ENCODE measurements at regions not wholly inside any gene's neighbourhood (a gene's known extent, or its start where the extent isn't known, plus 50 kb on each side); places are given as distances from the start of the nearest gene placed in this dataset.

DNA sequence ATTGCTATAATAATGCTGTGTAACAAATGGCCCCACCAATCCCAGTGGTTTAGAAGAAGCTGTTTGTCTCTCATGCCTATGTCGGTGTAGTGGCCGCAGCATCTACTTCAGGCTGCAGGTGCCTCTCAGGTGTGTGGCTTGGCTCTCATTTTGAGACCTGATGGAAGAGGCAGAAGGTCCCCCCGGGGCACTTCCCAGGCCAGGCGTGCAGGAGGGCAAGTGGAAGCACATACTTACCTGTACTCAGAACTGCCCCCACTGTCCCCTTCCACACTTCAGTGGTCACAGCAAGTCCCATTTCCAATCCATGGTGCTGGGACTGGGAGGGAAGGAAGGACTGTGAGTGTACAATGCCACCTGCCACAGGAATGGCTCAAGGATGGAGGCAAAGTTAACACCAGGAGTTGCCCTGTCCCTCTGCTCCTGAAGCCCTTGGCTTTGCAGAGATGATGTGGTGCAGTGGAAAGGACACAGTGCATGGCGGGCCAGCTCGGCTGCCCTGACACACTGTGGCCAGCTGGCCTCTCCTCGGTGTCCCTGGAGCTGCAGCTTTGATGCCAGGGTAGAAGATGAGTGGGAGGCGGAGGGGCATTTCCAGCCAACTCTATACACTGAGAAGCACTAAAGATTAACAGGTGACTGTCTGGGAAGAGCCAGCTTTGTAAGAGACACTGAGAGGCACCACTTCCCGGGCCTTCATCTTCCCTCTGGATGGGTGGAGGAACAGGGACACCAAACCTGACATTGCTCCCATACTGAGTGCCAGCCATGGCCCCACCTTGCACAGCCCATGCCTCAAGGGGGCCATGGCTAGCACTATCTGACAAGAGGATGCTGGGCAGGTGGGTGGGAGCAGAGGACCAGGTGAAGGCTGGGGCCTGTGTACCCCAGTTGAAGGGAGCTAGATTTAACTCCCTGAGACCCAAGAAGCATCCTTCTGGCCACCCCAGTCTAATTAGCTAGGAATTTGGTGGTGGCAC is 105.9 kb downstream of the METRNL start:
- no peak overlapping the region for H3K4me2 ChIP-seq
- no peaks in the 10 kb centered on the region for H4K20me1 ChIP-seq
- peaks cover 12% of the 10 kb centered on the region for H3K9me3 ChIP-seq
- no peak overlapping the region for H3K4me3 ChIP-seq
- H3K4me1 ChIP-seq: peaks cover 17% of the 10 kb centered on the region
- H3K27me3 ChIP-seq: no peaks in the 10 kb centered on the region
- H3K27ac ChIP-seq: no peak overlapping the region
- no peaks in the 10 kb centered on the region for H3K36me3 ChIP-seq
- no peak for TF ChIP-seq Cebpa-rat (IDR thresholded peaks at IDR 0.05)
- no peak overlapping the region for H3K9ac ChIP-seq

DNA sequence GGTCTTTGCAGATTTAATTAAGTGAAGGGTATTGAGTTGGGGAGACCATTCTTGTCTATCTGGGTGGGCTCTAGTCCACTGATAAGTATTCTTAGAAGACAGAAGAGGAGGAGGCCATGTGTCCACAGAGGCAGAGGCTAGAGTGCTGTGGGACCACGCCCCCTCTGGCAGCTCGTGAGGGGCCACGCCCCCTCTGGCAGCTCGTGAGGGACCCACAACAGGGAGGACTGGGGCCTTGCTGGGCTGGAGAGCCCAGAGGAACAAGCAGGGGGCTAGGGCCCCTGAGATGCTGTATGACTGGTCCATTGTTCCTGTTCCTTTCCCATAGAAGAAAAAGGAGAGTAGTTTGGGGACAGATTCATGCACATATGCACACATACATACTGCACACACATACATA is 106.8 kb downstream of the METRNL start:
- H3K36me3 ChIP-seq: no peaks in the 10 kb centered on the region
- H3K4me2 ChIP-seq: no peak overlapping the region
- no peak for TF ChIP-seq Cebpa-rat (IDR thresholded peaks at IDR 0.05)
- H3K27ac ChIP-seq: no peak overlapping the region
- no peak overlapping the region for H3K9ac ChIP-seq
- no peaks in the 10 kb centered on the region for H4K20me1 ChIP-seq
- peaks cover 17% of the 10 kb centered on the region for H3K4me1 ChIP-seq
- no peak overlapping the region for H3K4me3 ChIP-seq
- H3K27me3 ChIP-seq: no peaks in the 10 kb centered on the region
- peaks cover 12% of the 10 kb centered on the region for H3K9me3 ChIP-seq

DNA sequence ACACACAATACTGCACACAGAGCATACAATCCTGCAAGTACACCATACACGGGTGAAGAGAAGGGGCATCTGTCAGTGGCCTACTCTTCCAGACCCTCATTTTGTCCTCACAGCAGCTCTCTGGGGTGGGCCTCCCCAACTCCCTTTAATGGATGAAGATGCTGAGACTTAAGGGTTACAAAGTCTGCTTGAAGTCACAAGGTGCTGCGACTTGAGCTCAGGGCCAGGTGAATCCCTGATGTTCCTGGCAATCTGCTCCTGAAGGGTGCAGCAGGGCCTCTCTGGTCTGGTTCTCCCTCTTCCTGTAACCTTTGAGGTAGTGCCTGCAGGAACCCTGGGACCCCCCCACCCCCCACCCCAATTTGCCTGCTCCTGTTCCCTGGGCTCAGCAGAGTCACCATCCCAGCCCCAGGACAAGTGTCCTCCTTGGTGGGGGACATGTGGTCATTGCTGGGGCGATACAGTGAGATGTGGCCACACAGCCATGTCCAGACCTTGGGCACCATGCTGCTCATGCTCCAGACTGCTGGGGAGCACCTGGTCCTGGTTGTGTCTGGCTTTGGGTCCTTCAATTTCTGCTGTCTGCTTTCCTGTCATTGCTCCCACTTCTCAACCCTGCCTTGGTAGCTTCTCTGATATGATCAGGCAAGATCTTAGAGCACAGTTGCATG is 107.5 kb downstream of the METRNL start:
- H3K4me1 ChIP-seq: peaks cover 17% of the 10 kb centered on the region
- H3K4me3 ChIP-seq: no peak overlapping the region
- TF ChIP-seq Cebpa-rat (IDR thresholded peaks at IDR 0.05): no peak
- no peak overlapping the region for H3K9ac ChIP-seq
- H3K4me2 ChIP-seq: no peak overlapping the region
- no peak overlapping the region for H3K27ac ChIP-seq
- no peaks in the 10 kb centered on the region for H3K27me3 ChIP-seq
- H4K20me1 ChIP-seq: no peaks in the 10 kb centered on the region
- H3K9me3 ChIP-seq: peaks cover 12% of the 10 kb centered on the region
- H3K36me3 ChIP-seq: no peaks in the 10 kb centered on the region

DNA sequence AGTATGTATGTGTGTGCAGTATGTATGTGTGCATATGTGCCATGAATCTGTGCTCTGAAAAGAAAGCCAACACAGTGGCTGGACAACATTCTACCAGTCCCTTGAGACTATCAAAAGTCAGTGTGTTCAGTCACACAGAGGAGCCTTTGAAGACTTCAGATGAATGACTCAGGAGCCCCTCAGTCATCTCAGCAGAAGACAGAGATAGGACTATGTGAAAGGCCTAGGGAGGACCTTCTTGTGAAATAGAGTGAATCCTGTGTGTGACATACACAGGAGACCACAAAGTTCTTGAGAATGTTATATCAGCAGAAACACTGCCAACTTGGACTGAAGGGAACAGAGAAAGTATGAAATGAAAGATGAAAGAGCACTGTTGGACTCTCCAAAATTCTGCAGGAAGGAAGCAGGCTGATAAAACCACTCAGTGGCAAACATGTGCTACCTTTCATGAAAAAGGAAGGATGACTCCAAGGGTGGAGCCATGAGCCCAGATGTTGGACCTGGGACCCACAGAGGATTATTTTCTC is 108.4 kb downstream of the METRNL start:
- H4K20me1 ChIP-seq: no peaks in the 10 kb centered on the region
- no peak overlapping the region for H3K4me2 ChIP-seq
- no peaks in the 10 kb centered on the region for H3K27me3 ChIP-seq
- H3K4me3 ChIP-seq: no peak overlapping the region
- no peak for TF ChIP-seq Cebpa-rat (IDR thresholded peaks at IDR 0.05)
- H3K9me3 ChIP-seq: peaks cover 12% of the 10 kb centered on the region
- no peak overlapping the region for H3K9ac ChIP-seq
- no peaks in the 10 kb centered on the region for H3K36me3 ChIP-seq
- peaks cover 7% of the 10 kb centered on the region for H3K4me1 ChIP-seq
- no peak overlapping the region for H3K27ac ChIP-seq

GRCh38 chr17:83189044-83190003 is 109.9 kb downstream of the METRNL start:
- Histone ChIP-seq H3K9ac (no peak overlapping the region), H3K4me1 (peaks cover 10% of the 10 kb centered on the region), H4K20me1 (no peaks in the 10 kb centered on the region), H3K36me3 (no peaks in the 10 kb centered on the region), H3K27ac (no peak overlapping the region), H3K4me2 (no peak overlapping the region), H3K9me3 (peaks cover 14% of the 10 kb centered on the region), H3K27me3 (no peaks in the 10 kb centered on the region), H3K4me3 (no peak overlapping the region)
- TF ChIP-seq Cebpa-rat (IDR thresholded peaks at IDR 0.05): no peak

- H3K4me2 ChIP-seq: no peak overlapping the region
- H3K36me3 ChIP-seq: no peaks in the 10 kb centered on the region
- no peak overlapping the region for H3K9ac ChIP-seq
- no peaks in the 10 kb centered on the region for H3K27me3 ChIP-seq
- H3K27ac ChIP-seq: no peak overlapping the region
- H4K20me1 ChIP-seq: no peaks in the 10 kb centered on the region
- no peak overlapping the region for H3K4me3 ChIP-seq
- peaks cover 19% of the 10 kb centered on the region for H3K9me3 ChIP-seq
- H3K4me1 ChIP-seq: peaks cover 17% of the 10 kb centered on the region
- no peak for TF ChIP-seq Cebpa-rat (IDR thresholded peaks at IDR 0.05)
Measured at GRCh38 chr17:83190004-83190385, 110.6 kb downstream of the METRNL start.

DNA sequence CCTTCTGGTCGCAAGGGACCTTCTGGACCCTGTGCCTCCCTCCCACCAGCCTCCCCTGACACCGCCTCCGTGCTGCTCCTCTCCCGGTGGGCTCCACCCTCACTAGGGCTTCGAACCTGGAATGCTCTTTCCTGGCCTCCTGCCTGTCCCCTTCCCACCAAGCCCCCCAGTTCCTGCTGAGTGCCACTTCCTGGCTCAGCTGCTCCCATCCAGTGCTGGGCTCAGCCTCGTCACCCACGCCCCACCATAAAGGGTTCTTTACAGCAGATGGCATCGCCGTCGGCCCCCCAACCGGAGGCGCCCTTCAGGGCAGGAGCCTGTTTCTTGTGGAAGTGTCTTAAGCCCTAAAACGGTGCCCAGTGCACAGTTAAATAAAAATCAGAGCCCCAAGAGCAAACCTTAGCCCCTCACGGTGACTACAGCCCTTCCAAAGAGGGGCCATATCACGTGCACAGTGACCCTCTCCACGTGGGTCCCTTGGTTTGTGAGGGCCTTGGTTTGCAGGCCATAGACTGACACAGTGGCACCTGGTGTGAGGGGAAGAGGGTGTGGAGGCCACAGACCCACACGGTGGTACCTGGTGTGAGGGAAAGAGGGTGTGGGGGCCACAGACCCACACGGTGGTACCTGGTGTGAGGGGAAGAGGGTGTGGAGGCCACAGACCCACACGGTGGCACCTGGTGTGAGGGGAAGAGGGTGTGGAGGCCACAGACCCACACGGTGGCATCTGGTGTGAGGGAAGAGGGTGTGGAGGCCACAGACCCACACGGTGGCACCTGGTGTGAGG is 111.4 kb downstream of the METRNL start:
- H3K4me3 ChIP-seq: no peak overlapping the region
- no peaks in the 10 kb centered on the region for H3K36me3 ChIP-seq
- no peaks in the 10 kb centered on the region for H3K27me3 ChIP-seq
- no peak overlapping the region for H3K27ac ChIP-seq
- H3K9ac ChIP-seq: no peak overlapping the region
- H3K4me1 ChIP-seq: peaks cover 25% of the 10 kb centered on the region
- no peaks in the 10 kb centered on the region for H4K20me1 ChIP-seq
- H3K9me3 ChIP-seq: peaks cover 19% of the 10 kb centered on the region
- H3K4me2 ChIP-seq: no peak overlapping the region
- TF ChIP-seq Cebpa-rat (IDR thresholded peaks at IDR 0.05): no peak

DNA sequence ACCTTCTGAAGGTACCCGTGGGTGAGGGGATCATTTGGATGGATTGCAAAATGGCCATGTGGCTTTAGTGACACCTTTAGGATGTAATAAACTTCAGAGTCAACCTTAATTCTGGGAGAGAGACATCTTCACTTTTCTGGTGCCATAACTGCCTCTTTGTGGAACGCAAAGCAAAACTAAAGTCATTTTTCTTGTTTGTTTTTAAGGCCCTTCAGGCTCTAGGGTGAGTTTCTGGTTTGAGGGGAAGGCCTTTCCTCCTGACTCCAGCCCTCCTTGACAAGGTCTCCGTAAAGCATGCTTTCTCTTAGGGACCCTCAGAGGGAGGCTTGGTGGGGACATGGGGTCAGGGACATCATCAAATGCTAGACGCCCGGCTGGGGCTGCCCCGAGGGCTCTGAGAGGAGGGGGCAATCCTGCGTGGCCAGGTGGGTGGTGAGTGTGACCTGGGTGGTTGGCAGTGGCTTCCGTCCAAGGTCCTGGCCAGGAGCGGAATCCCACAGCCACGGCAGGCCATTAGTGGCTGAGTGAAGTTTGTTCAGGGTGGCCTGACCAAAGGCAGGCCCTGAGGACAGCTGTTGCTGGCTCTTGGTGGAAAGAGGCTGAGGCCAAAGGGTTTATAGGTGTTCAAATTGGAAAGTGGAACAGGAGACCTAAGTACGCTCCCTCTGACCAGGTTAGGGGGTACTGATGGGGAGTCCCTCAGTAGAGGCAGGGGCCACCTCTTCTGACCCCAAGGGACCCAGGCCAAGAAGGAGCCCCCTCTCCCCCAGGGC is 112.2 kb downstream of the METRNL start:
- Histone ChIP-seq H3K36me3 (no peaks in the 10 kb centered on the region), H3K4me2 (no peak overlapping the region), H4K20me1 (no peaks in the 10 kb centered on the region), H3K4me3 (no peak overlapping the region), H3K9ac (no peak overlapping the region), H3K27me3 (no peaks in the 10 kb centered on the region), H3K27ac (no peak overlapping the region; the same call in 1 of the 2 replicates), H3K4me1 (peaks cover 33% of the 10 kb centered on the region), H3K9me3 (peaks cover 19% of the 10 kb centered on the region)
- TF ChIP-seq Cebpa-rat (IDR thresholded peaks at IDR 0.05): no peak
